GM21515 (cell line): ENCODE measurements at regions not wholly inside any gene's neighbourhood (a gene's known extent, or its start where the extent isn't known, plus 50 kb on each side); places are given as distances from the start of the nearest gene placed in this dataset.

Experiments
- ATAC-seq: cut with Tn5 transposase; IDR thresholded peaks from one replicate; pipeline ENCODE4 v1.9.1; 2021; ENCODE audit not compliant: unreplicated experiment

DNA sequence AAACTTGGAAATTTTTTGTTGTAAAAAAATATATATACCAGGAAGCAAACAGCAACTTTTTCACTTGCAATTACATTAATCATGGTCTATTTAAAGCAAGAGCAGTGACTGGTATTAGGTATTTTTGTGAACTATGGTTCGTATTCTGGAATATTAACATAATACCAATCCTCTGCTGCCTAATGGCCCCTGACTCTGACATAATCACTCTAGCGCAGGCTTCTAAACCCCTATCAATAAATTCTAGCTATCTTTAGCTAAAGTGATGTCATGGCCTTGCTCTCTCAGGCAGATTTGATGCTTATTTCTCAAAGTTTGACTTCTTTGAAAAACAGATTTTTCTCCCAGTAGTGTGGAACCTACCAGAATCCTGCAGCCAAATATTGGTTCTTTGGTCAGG, 808.3 kb downstream of the VGLL3 start:
- no peak for ATAC-seq

DNA sequence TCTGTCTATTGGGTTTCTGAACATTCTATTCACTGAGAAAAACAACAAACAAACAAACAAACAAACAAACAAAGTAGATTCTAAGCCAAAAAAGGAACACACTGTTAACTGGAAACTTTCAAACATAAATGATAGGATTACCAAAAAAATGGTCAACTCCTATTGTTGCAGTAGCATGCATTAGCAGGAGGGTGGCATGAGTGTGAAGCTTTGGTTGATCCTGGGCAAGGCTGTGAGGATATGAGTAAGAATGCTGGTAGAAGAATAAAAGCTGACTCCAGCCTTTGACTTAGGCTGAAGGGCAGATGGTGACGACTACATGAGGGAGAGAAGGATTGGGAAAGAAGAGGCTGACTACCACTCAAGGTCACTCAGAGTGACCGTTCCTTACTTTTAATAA, 810.3 kb downstream of the VGLL3 start:
- no peak for ATAC-seq

DNA sequence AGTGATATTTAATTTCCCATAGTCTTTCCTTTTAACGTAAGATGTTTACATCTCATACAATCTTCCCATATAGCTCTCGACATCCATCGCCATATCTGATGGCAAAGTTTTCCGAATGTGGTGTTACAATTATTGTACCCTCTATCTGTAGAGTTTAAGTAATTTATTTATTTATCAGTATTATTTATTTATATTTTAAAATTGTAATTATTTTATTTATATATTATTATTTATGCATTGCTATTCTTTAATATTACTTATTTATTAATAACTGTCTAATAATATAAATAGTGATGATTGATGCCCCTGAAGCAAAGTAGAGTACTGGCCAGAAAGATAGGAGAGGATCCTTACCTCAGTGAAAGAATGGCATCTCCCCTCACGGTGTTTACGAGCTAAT, 812.9 kb downstream of the VGLL3 start:
- ATAC-seq = no peak

DNA sequence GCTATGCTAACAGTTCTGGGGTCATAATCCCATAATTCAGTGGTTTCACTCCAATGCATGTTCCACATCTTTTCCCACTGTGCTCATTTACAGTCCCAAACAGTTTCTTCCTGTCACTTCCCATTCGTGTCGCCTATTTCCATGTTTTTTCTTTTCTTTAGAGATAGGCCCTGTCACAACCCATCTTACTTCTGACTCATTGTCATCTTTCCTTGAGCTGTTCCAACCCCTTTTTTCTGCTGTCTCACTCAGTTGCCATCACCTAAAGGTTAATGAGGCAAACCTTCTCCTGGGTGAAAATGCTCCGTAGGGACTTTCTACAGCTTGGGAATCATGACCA, 814.5 kb downstream of the VGLL3 start:
- ATAC-seq = no peak

DNA sequence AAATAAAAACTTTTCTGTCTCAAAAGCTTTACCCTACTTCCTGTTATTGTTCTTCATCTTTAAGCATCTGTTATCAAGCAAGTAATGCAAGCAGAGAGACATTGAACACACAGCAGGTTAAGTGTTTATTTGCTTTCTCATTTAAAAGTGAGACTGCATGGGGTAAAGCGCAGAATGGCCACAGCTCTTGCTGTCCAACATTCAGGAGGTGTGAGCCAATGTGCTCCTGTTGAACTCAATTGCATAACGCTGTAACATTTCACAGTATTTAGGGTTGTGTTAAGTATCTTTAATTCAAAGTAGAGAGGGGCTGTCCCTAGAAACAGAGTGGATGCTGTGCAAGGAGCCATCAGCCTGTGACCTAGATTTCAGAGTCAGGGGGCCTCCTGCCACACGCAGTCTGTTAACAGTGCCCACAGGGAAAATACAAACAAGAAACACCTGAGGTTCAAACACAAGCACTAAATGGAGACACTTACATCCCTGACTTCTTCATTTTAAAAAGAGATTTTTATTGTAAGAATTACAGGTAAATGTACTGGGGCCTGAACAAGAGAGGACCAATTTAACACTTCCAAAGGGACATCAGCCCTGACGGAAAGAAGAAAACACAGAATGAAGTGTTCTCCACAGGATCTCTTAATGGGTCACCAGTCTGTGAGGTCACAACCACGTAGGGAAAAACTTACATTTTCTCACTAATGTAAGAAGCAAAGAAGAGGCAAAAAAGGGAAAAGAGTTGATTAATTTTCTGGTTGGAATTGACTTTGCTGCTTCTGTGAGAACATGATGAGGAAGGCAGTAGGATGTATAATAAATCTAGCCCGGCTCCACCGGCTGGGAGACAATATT, 815.1 kb downstream of the VGLL3 start:
- ATAC-seq = no peak

DNA sequence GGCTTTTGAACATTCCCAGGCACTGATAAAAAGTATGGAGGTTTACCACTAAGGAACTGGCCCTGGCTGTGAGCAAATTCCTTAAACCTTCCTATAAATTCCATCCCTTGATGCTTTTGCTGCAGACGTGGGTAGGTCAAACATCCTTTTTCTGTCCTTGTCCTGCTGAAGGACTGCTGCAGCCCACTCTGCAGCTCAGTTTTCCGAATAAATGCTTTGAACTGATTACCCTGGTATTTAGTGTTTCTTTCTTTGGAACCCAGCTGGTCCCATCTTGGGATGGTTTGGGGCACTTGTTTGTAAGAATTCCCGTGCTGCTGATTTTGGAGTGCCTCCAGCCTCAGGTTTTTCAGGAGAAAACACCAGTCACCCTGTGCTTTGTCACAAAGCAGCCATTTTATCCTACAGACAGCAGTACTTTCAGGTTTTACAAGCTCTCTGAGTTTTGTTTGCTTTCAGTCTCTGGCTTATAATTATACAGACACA, 815.9 kb downstream of the VGLL3 start:
- ATAC-seq = no peak

DNA sequence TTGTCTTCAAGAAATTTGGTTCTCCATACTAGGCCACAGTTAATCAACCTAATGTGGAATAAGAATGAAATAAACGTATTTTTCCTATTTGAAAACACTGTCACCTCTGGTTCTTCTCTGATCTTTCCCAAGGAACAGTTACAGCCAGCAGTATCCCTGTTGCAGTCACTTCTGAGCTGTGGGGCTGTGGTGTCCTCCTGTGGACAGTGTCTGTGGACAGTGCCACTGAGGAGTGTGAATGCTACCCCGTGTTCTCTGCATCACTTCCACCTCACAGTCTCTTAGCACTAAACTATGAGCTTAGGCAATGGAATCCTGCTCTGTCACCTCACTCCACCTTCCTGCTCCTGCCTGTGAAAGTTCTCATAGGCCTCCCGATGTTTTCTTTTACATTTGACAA, 817.5 kb downstream of the VGLL3 start:
- ATAC-seq = no peak

DNA sequence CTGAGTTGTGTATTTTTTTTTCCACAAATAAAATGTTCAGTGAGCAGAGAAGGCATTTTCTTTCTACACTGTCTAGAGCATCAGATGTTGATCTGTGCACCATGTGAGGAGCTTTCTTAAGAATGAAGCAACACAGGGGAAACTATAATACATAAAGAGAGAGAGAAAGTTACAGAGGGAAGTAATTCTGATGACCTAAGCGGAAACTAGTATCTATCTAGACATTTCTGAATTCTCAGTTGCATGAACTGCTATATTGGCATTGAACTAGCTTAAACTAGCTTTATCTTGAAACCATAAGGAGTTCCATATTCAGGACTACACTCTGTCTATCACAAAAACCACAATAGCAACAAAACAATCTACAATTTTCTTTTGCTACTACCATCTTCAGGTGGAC, 822.4 kb downstream of the VGLL3 start:
- no peak for ATAC-seq

DNA sequence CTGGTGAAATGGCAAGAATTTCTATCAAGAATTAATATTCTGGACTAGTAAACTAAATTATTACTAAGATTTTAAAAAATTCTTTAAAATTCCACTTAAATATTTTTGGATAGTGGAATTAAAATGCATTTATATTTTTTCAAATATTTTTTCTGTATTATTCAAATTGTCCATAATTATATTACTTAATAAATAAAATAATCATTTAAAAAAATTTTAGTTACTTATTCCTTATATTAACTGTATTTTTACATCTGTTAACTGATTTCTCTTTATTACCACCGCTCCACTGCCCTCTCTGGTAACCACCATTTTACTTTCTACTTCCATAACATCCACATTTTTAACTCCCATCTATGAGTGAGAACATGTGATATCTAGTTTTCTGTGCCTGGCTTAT, 828.4 kb downstream of the VGLL3 start:
- no peak for ATAC-seq

DNA sequence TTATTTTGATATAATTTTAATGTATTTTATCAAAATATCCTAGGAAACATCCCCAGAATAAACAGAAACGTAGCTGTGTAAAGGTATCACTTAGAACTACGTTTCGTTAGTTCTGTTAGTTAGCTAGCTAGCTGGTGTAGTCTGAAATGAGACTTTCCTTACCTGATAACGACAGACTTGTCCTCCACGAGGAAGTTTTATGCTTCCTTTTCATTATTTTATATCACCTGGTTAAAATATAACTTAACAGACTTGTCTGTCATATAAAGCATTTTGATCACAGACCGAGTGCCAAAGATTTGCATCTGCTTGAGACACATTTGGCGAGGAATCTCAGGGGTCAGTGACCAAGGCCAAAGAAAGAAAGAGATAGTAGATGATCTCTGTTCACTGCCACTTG, 829.5 kb downstream of the VGLL3 start:
- ATAC-seq = no peak

DNA sequence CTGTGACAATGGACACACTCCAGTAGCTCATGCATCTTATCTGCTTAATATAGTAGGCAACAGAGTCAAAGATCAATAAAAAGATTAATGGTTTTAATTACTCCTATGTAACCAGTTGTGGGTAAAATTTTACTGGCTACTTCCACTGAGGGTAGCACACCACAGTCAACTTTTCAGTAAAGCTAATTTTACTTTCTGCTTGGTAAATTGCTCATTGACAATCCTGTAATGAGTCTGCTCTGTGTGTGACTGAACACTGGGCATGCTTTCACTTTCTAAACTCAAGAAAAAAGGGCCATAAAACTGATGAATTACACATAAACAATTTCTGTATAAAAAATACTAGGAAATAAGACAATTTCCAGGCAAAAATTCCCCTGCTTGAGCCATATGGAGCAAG, 838.3 kb downstream of the VGLL3 start:
- no peak for ATAC-seq

DNA sequence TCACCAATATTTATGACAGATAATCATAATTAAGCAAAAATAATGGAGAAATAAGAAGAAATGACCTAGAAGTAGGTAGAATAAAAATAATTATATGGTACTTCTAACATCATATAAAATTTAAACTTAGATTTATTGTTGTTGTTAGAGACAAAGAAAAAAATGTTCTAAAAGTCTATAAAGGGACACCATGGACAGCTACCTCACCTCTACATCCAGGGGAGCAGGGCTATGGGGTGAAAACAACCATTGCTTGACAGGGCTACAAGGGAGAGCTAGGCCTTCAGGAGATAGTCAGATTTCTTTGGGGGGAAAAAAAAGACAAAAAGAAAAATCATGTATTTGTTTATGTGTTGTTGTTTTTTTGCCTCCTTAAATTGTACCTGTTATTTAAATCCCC, 841.9 kb downstream of the VGLL3 start:
- ATAC-seq = no peak

DNA sequence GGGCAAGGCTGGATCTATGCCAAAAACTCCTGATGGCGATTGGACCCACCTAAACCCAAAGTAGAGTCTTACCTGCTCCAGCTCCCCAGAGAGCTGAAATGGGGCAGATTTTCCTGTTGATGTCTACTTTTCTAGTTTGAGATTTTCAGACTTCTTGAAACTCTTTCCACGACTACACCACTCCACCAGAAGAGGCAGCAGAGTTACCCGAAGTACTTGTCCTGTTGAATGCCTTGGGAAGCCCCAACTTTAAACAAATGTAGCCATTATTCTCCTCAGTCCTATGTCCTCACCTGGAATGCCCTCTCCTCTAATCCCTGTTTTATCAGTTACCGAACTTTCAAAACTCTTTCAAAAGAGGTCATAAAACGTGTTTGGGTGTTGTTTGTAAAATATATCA, 843.8 kb downstream of the VGLL3 start:
- no peak for ATAC-seq

DNA sequence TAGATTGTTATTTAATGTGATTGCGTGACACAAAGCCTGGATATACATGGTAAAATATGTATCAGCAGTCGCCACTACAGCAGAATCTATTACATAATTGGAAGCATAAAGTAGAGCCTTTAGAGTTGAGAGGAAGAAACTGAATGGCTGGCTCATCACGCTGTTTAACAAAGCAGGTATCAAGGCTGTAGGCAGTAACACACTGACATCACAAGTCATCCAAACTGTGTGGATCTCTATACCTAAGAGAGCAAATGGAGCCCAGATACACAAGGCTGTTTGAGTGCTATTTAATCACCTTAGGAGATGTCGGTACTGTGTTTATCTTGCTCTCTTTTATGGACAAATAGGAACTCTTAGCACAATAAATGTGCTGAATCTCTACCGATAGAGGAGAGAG, 864.4 kb downstream of the VGLL3 start:
- no peak for ATAC-seq
